IMR-90 (cell line): ENCODE measurements at regions not wholly inside any gene's neighbourhood (a gene's known extent, or its start where the extent isn't known, plus 50 kb on each side); places are given as distances from the start of the nearest gene placed in this dataset.

Experiments
- ATAC-seq: fragments of 200-7000 bp; cut with Tn5 transposase; 2 replicates; pipeline ENCODE4 v1.9.1; 2020; ENCODE audit warnings: low read depth, mild to moderate bottlenecking, moderate library complexity
- BruUV-seq: library from RNA; stranded (reverse); fragments of 400-500 nt; replicated peaks from 2 replicates; lab custom pipeline; 2021; lab: Mats Ljungman, UMichigan
- CTCF ChIA-PET: fragments of 300-600 bp; formaldehyde crosslinking; extraction: SDS; loops from one replicate; lab custom pipeline; 2021; ENCODE audit warnings: antibody characterized with exemption; lab: Yijun Ruan, JAX
- POLR2A ChIA-PET: fragments of 300-600 bp; sonication (Branson Sonifier 250); formaldehyde crosslinking; loops from one replicate; lab custom pipeline; 2022; ENCODE audit warnings: antibody characterized with exemption; ENCODE audit not compliant: unreplicated experiment; lab: Charles Lee
- DNase-seq: peaks from one replicate; pipeline ENCODE4 v3.0.0; 2013
- H2AFZ ChIP-seq: replicated peaks from 2 replicates; pipeline ENCODE3; 2013; ENCODE audit warnings: low read length, mild to moderate bottlenecking; ENCODE audit not compliant: poor library complexity
- H2AK5ac ChIP-seq: 2 replicates; pipeline ENCODE4 v1.6.1; 2013; ENCODE audit warnings: low read depth, low read length, inconsistent platforms
- H2AK9ac ChIP-seq: replicated peaks from 2 replicates; pipeline ENCODE3; 2013; ENCODE audit warnings: mild to moderate bottlenecking, low read depth, low read length, moderate library complexity; ENCODE audit not compliant: poor library complexity
- H2BK120ac ChIP-seq: 2 replicates; pipeline ENCODE4 v1.6.1; 2013; ENCODE audit warnings: low read depth, low read length, inconsistent platforms
- H2BK15ac ChIP-seq: 3 replicates; pipeline ENCODE4 v1.6.1; 2013; ENCODE audit warnings: low read depth, low read length, inconsistent platforms
- H2BK20ac ChIP-seq: 2 replicates; pipeline ENCODE4 v1.6.1; 2013; ENCODE audit warnings: low read depth, mild to moderate bottlenecking, inconsistent platforms, low read length, moderate library complexity
- H2BK5ac ChIP-seq: 2 replicates; pipeline ENCODE4 v1.6.1; 2013; ENCODE audit warnings: mild to moderate bottlenecking, low read depth, low read length, inconsistent platforms; ENCODE audit not compliant: poor library complexity, severe bottlenecking
- H3K14ac ChIP-seq: replicated peaks from 2 replicates; pipeline ENCODE4 v1.6.1; 2013; ENCODE audit warnings: low read depth, low read length, inconsistent platforms
- H3K18ac ChIP-seq: 2 replicates; pipeline ENCODE4 v1.6.1; 2013; ENCODE audit warnings: low read depth, low read length, control low read depth
- H3K23ac ChIP-seq: 2 replicates; pipeline ENCODE4 v1.6.1; 2013; ENCODE audit warnings: low read depth, low read length, inconsistent platforms
- H3K27ac ChIP-seq: 2 replicates; pipeline ENCODE4 v1.5.1; 2013; ENCODE audit warnings: mild to moderate bottlenecking, control low read depth, low read length; ENCODE audit not compliant: insufficient read depth
- H3K27me3 ChIP-seq: 2 replicates; pipeline ENCODE4 v1.6.1; 2013; ENCODE audit warnings: low read length; ENCODE audit not compliant: control insufficient read depth, insufficient read depth
- H3K36me3 ChIP-seq: 2 replicates; pipeline ENCODE4 v1.6.1; 2013; ENCODE audit warnings: low read length, mixed read lengths; ENCODE audit not compliant: control insufficient read depth, insufficient read depth
- H3K4ac ChIP-seq: 2 replicates; pipeline ENCODE4 v1.6.1; 2013; ENCODE audit warnings: low read depth, low read length, inconsistent platforms
- H3K4me1 ChIP-seq: 2 replicates; pipeline ENCODE4 v1.6.1; 2013; ENCODE audit warnings: low read length, mixed read lengths; ENCODE audit not compliant: control insufficient read depth, insufficient read depth
- H3K4me2 ChIP-seq: 2 replicates; pipeline ENCODE4 v1.6.1; 2013; ENCODE audit warnings: low read depth, mild to moderate bottlenecking, control low read depth, low read length, moderate library complexity
- H3K4me3 ChIP-seq: 2 replicates; pipeline ENCODE4 v1.5.1; 2013; ENCODE audit warnings: low read depth, mild to moderate bottlenecking, control low read depth, low read length, moderate library complexity; ENCODE audit not compliant: insufficient read depth
- H3K56ac ChIP-seq: 2 replicates; pipeline ENCODE4 v1.6.1; 2013; ENCODE audit warnings: low read length, inconsistent platforms; ENCODE audit not compliant: insufficient read depth; ENCODE audit errors: extremely low read depth
- H3K79me1 ChIP-seq, 2 experiments: 2 replicates each; pipeline ENCODE4 v1.6.1; 2013; ENCODE audit warnings: low read length in 2 of 2, inconsistent platforms in 1 of 2, low read depth in 1 of 2
- H3K9ac ChIP-seq: 2 replicates; pipeline ENCODE4 v1.6.1; 2013; ENCODE audit warnings: low read depth, low read length, control low read depth
- H3K9me1 ChIP-seq: 2 replicates; pipeline ENCODE4 v1.6.1; 2013; ENCODE audit warnings: low read length, inconsistent platforms; ENCODE audit not compliant: insufficient read depth
- H3K9me3 ChIP-seq: 2 replicates; pipeline ENCODE4 v1.6.1; 2013; ENCODE audit warnings: low read length; ENCODE audit not compliant: control insufficient read depth, insufficient read depth
- H4K20me1 ChIP-seq: 2 replicates; pipeline ENCODE4 v1.6.1; 2013; ENCODE audit warnings: low read length, inconsistent platforms; ENCODE audit not compliant: insufficient read depth
- H4K5ac ChIP-seq: 2 replicates; pipeline ENCODE4 v1.6.1; 2013; ENCODE audit warnings: mild to moderate bottlenecking, low read depth, low read length, control low read depth
- H4K8ac ChIP-seq, 2 experiments: 2 replicates each; pipeline ENCODE4 v1.6.1; 2013; ENCODE audit warnings: low read depth in 2 of 2, low read length in 2 of 2, control low read depth in 1 of 2, inconsistent platforms in 1 of 2
- H4K91ac ChIP-seq: 2 replicates; pipeline ENCODE4 v1.6.1; 2013; ENCODE audit warnings: low read depth, low read length, inconsistent platforms; ENCODE audit not compliant: insufficient read depth
- CEBPB ChIP-seq: IDR thresholded peaks from 2 replicates; pipeline ENCODE4 v1.6.1; 2012; ENCODE audit warnings: low read depth, low read length, improper control_type of control experiment
- CHD1 ChIP-seq: IDR thresholded peaks from 2 replicates; pipeline ENCODE4 v1.6.1; 2012; ENCODE audit warnings: low read depth, low read length, improper control_type of control experiment
- FOS ChIP-seq: fragments of 150-350 bp; IDR thresholded peaks from 2 replicates; pipeline ENCODE4 v1.6.1; 2016; ENCODE audit warnings: low read depth, low read length
- MAFK ChIP-seq: IDR thresholded peaks from 2 replicates; pipeline ENCODE4 v1.6.1; 2012; ENCODE audit warnings: low read depth, low read length, improper control_type of control experiment
- MAZ ChIP-seq: IDR thresholded peaks from 2 replicates; pipeline ENCODE4 v1.6.1; 2012; ENCODE audit warnings: low read depth, mild to moderate bottlenecking, low read length, improper control_type of control experiment, moderate library complexity, borderline replicate concordance
- MXI1 ChIP-seq: IDR thresholded peaks from 2 replicates; pipeline ENCODE4 v1.6.1; 2012; ENCODE audit warnings: low read depth, mild to moderate bottlenecking, low read length, moderate library complexity, borderline replicate concordance
- NFE2L2 ChIP-seq: fragments of 150-350 bp; IDR thresholded peaks from 2 replicates; pipeline ENCODE4 v1.6.1; 2016; ENCODE audit warnings: low read depth, mild to moderate bottlenecking, low read length
- POLR2A ChIP-seq: IDR thresholded peaks from 2 replicates; pipeline ENCODE4 v1.6.1; 2012; ENCODE audit warnings: mild to moderate bottlenecking, low read depth, low read length
- RAD21 ChIP-seq: IDR thresholded peaks from 2 replicates; pipeline ENCODE4 v1.6.1; 2012; ENCODE audit warnings: low read length, improper control_type of control experiment
- RCOR1 ChIP-seq: IDR thresholded peaks from 2 replicates; pipeline ENCODE4 v1.6.1; 2012; ENCODE audit warnings: mild to moderate bottlenecking, low read length, improper control_type of control experiment; ENCODE audit not compliant: insufficient replicate concordance
- RFX5 ChIP-seq: IDR thresholded peaks from 2 replicates; pipeline ENCODE4 v1.8.0; 2012; ENCODE audit warnings: low read depth, mild to moderate bottlenecking, low read length, moderate library complexity
- SMC3 ChIP-seq: fragments of 150-350 bp; IDR thresholded peaks from 2 replicates; pipeline ENCODE4 v1.6.1; 2016; ENCODE audit warnings: low read depth, mild to moderate bottlenecking, antibody characterized with exemption, low read length, moderate library complexity
- dilution Hi-C: fragments of 300-500 bp; cut with HindIII; formaldehyde crosslinking; loops from one replicate; pipeline ENCODE4 v1.14.3; 2018; ENCODE audit warnings: low sequenced_read_pairs; ENCODE audit not compliant: unreplicated experiment
- in situ Hi-C: fragments of 300-500 bp; cut with MboI; formaldehyde crosslinking; loops from 3 replicates; pipeline ENCODE4 v1.14.3; 2019; ENCODE audit warnings: low sequenced_read_pairs, inconsistent platforms, mixed read lengths
- intact Hi-C: fragments of 100-400 bp; cut with micrococcal nuclease; formaldehyde crosslinking; loops from 2 replicates; pipeline ENCODE4 v1.10.0; 2022
- TF ChIP-seq, protein P1 (sequence below): fragments of 150-350 bp; IDR thresholded peaks from 2 replicates; pipeline ENCODE4 v1.6.1; 2017; ENCODE audit warnings: mild to moderate bottlenecking, antibody characterized with exemption, low read length, low read depth
- TF ChIP-seq, protein P2 (sequence below): fragments of 150-350 bp; IDR thresholded peaks from 2 replicates; pipeline ENCODE4 v1.6.1; 2016; ENCODE audit warnings: low read depth, mild to moderate bottlenecking, low read length, moderate library complexity, borderline replicate concordance
- TF ChIP-seq, protein P3 (sequence below): conservative IDR thresholded peaks from 2 replicates; pipeline ENCODE4 v1.5.1; 2012; ENCODE audit warnings: mild to moderate bottlenecking, low read depth, low read length, improper control_type of control experiment

DNA sequence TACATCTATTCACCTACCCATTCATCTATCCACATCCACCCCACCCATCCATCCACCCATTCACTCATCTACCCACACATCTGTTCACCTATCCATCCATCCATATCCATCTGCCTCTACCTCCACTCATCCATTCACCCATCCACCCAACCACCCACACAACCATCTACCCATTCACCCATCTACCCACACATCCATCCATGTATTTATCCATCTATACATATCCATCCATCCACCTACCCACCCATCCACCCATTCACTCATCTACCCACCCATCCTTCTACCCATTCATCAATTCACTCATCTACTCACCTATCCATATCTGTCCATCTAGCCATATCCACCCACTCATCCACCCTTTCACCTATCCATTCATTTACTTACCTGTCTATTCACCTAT lies 187.6 kb downstream of the ASB1 start:
- Histone ChIP-seq H3K23ac (no peak overlapping the region), H4K5ac (no peak overlapping the region), H3K27ac (no peak overlapping the region), H3K4me2 (no peak overlapping the region), H2AK9ac (no peak overlapping the region), H3K56ac (no peak overlapping the region), H3K36me3 (no peaks in the 10 kb centered on the region), H2BK5ac (no peak overlapping the region), H3K4ac (no peak overlapping the region), H2BK20ac (no peak overlapping the region), H3K9me1 (no peaks in the 10 kb centered on the region), H3K9ac (no peak overlapping the region), H3K4me3 (no peak overlapping the region), H2BK120ac (no peak overlapping the region), H2AK5ac (no peak overlapping the region), H3K14ac (no peak overlapping the region), H3K27me3 (peaks cover 4% of the 10 kb centered on the region; the same call in 1 of the 2 replicates), H3K79me1 (no peaks in the 10 kb centered on the region), H4K20me1 (no peaks in the 10 kb centered on the region), H3K18ac (no peak overlapping the region), H2AFZ (no peak overlapping the region), H3K4me1 (no peaks in the 10 kb centered on the region), H4K8ac (no peak overlapping the region), H3K9me3 (no peaks in the 10 kb centered on the region), H2BK15ac (no peak overlapping the region), H4K91ac (no peak overlapping the region)
- POLR2A ChIA-PET, result no interaction called here
- intact Hi-C loops (no loop called here), in situ Hi-C loops (no loop called here), dilution Hi-C loops (no loop called here)
- CTCF ChIA-PET, result no interaction called here
- DNase-seq (no peak), ATAC-seq (no peak)
- no peak for TF ChIP-seq FOS
- TF ChIP-seq MXI1, result no peak
- TF ChIP-seq SMC3, result no peak
- no peak for TF ChIP-seq CEBPB
- TF ChIP-seq, protein P1, sequence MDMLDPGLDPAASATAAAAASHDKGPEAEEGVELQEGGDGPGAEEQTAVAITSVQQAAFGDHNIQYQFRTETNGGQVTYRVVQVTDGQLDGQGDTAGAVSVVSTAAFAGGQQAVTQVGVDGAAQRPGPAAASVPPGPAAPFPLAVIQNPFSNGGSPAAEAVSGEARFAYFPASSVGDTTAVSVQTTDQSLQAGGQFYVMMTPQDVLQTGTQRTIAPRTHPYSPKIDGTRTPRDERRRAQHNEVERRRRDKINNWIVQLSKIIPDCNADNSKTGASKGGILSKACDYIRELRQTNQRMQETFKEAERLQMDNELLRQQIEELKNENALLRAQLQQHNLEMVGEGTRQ, result no peak
- no peak for TF ChIP-seq RAD21
- no peak for TF ChIP-seq CHD1
- TF ChIP-seq RCOR1, result no peak
- TF ChIP-seq RFX5, result no peak
- TF ChIP-seq MAFK, result no peak
- TF ChIP-seq, protein P2, sequence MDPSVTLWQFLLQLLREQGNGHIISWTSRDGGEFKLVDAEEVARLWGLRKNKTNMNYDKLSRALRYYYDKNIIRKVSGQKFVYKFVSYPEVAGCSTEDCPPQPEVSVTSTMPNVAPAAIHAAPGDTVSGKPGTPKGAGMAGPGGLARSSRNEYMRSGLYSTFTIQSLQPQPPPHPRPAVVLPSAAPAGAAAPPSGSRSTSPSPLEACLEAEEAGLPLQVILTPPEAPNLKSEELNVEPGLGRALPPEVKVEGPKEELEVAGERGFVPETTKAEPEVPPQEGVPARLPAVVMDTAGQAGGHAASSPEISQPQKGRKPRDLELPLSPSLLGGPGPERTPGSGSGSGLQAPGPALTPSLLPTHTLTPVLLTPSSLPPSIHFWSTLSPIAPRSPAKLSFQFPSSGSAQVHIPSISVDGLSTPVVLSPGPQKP, result no peak
- no peak for TF ChIP-seq MAZ
- TF ChIP-seq POLR2A, result no peak
- no peak for TF ChIP-seq NFE2L2
- TF ChIP-seq, protein P3, sequence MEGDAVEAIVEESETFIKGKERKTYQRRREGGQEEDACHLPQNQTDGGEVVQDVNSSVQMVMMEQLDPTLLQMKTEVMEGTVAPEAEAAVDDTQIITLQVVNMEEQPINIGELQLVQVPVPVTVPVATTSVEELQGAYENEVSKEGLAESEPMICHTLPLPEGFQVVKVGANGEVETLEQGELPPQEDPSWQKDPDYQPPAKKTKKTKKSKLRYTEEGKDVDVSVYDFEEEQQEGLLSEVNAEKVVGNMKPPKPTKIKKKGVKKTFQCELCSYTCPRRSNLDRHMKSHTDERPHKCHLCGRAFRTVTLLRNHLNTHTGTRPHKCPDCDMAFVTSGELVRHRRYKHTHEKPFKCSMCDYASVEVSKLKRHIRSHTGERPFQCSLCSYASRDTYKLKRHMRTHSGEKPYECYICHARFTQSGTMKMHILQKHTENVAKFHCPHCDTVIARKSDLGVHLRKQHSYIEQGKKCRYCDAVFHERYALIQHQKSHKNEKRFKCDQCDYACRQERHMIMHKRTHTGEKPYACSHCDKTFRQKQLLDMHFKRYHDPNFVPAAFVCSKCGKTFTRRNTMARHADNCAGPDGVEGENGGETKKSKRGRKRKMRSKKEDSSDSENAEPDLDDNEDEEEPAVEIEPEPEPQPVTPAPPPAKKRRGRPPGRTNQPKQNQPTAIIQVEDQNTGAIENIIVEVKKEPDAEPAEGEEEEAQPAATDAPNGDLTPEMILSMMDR, result no peak
- no TSS peak for BruUV-seq
